ENCODE measurements at regions not wholly inside any gene's neighbourhood (a gene's known extent, or its start where the extent isn't known, plus 50 kb on each side); places are given as distances from the start of the nearest gene placed in this dataset.
A peak's percentile ranks its signal among the peaks of the same experiment; 100 is the strongest.

GRCh38 chr4:152109531-152110509 lies 349.0 kb upstream of the GATB start:
- TF ChIP-seq, protein P1, sequence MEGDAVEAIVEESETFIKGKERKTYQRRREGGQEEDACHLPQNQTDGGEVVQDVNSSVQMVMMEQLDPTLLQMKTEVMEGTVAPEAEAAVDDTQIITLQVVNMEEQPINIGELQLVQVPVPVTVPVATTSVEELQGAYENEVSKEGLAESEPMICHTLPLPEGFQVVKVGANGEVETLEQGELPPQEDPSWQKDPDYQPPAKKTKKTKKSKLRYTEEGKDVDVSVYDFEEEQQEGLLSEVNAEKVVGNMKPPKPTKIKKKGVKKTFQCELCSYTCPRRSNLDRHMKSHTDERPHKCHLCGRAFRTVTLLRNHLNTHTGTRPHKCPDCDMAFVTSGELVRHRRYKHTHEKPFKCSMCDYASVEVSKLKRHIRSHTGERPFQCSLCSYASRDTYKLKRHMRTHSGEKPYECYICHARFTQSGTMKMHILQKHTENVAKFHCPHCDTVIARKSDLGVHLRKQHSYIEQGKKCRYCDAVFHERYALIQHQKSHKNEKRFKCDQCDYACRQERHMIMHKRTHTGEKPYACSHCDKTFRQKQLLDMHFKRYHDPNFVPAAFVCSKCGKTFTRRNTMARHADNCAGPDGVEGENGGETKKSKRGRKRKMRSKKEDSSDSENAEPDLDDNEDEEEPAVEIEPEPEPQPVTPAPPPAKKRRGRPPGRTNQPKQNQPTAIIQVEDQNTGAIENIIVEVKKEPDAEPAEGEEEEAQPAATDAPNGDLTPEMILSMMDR (IDR thresholded peaks at IDR 0.05 in 8 of 11, conservative IDR thresholded peaks at IDR 0.05 in 3 of 11): no peak
- peak in 1 of 3 donors; percentile 52 for TF ChIP-seq POLR2AphosphoS5 (IDR thresholded peaks at IDR 0.05)
- Histone ChIP-seq H3K27me3 (replicated peaks in 1 of 7) (no peaks in the 10 kb centered on the region), H3K27ac (peak overlapping the region in 5 of 8 donors; percentile 15 to 64 (median 58)), H3K4me3 (no peak overlapping the region), H3K4me1 (peaks cover 12 to 55% (median 32%) of the 10 kb centered on the region in 6 donors), H3K9me3 (no peaks in the 10 kb centered on the region), H3K36me3 (no peaks in the 10 kb centered on the region)
- DNase-seq: no peak
- intact Hi-C loops (cut with DNase I; ENCODE audit: low total_unique reads): no loop called here
- 21 to 34% (median 25%) methylated on average over 9 of the region's 9 CpGs for WGBS, 5 donors

GRCh38 chr4:152107736-152108500 lies 347.1 kb upstream of the GATB start:
- peaks cover 14 to 68% (median 41%) of the 10 kb centered on the region in 6 donors for H3K4me1 ChIP-seq
- H3K27ac ChIP-seq: no peak overlapping the region
- 84 to 90% (median 89%) methylated on average over 8 of the region's 8 CpGs for WGBS, 5 donors
- H3K27me3 ChIP-seq (replicated peaks in 1 of 7): no peaks in the 10 kb centered on the region
- DNase-seq: no peak
- no peak overlapping the region for H3K4me3 ChIP-seq
- no peaks in the 10 kb centered on the region for H3K36me3 ChIP-seq
- no peak for TF ChIP-seq POLR2A (IDR thresholded peaks at IDR 0.05)
- TF ChIP-seq, protein P1 (IDR thresholded peaks at IDR 0.05 in 8 of 11, conservative IDR thresholded peaks at IDR 0.05 in 3 of 11): no peak
- no peak for TF ChIP-seq POLR2AphosphoS5 (IDR thresholded peaks at IDR 0.05)
- intact Hi-C loops (cut with DNase I; ENCODE audit: low total_unique reads): no loop called here
- H3K9me3 ChIP-seq: no peaks in the 10 kb centered on the region

DNA sequence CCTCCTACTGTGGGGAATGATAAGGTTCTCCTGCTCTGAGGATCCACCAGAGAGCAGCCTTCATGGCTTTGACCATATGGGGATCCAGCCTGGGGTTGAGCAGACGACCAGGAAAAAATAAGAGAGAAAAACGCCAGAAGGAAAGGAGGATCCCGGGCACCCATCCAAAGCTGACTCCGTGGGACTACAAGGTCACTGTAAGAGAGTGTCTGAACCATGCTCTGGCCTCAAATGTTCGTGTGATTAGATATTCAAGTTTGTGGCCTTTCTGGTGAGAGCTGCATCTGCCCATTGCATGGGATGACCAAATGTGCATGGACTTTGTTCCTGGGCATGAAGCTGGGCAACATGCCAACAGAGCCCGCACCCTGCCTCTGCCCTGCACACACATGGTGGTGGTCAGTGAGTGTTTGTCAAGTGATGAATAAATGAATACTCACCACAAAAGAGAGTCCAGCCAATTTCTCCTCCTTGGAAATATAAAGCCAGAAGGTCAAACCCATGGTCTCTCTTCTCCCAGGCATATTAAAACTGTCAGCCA lies 346.0 kb upstream of the GATB start:
- H3K27ac ChIP-seq: peak overlapping the region in 7 of 8 donors; percentile 25 to 73 (median 68)
- peaks cover 14 to 73% (median 47%) of the 10 kb centered on the region in 6 donors for H3K4me1 ChIP-seq

More for the DNA sequence above, 346.0 kb upstream of the GATB start:
- Histone ChIP-seq H3K27me3 (replicated peaks in 1 of 7) (no peaks in the 10 kb centered on the region), H3K9me3 (no peaks in the 10 kb centered on the region), H3K4me3 (no peak overlapping the region), H3K36me3 (no peaks in the 10 kb centered on the region)
- DNase-seq: no peak
- TF ChIP-seq POLR2A (IDR thresholded peaks at IDR 0.05) (no peak), POLR2AphosphoS5 (IDR thresholded peaks at IDR 0.05) (no peak)
- TF ChIP-seq, protein P1 (IDR thresholded peaks at IDR 0.05 in 8 of 11, conservative IDR thresholded peaks at IDR 0.05 in 3 of 11): no peak
- intact Hi-C loops (cut with DNase I; ENCODE audit: low total_unique reads): no loop called here
- WGBS, 5 donors: 63 to 78% (median 66%) methylated on average over 6 of the region's 6 CpGs
